Renal pelvis (tissue), 1 donor: ENCODE measurements at regions not wholly inside any gene's neighbourhood (a gene's known extent, or its start where the extent isn't known, plus 50 kb on each side); places are given as distances from the start of the nearest gene placed in this dataset.

Source experiments
- DNase-seq: peaks from one replicate; pipeline ENCODE4 v3.0.0-alpha.2; 2013

DNA sequence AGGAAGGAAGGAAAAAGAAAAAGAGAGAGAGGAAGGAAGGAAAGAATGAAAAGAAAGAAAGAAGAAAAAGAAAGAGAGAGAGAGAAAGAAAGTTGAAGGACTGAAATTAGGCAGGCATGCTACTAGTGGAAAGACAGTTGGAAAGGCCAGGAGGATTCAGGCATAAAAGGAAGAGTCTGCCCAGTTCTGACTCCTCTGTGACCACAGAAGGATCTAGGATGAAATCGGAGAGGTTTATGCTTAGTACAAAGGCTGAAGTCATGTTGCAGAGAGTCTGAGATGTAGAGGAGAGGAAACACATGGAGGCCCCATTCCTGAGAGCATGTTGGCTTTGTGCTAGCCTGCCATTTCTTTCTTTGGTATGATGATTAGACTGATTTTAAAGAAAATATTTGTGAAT is 246.5 kb upstream of the ARGLU1 start:
- DNase-seq = no peak

DNA sequence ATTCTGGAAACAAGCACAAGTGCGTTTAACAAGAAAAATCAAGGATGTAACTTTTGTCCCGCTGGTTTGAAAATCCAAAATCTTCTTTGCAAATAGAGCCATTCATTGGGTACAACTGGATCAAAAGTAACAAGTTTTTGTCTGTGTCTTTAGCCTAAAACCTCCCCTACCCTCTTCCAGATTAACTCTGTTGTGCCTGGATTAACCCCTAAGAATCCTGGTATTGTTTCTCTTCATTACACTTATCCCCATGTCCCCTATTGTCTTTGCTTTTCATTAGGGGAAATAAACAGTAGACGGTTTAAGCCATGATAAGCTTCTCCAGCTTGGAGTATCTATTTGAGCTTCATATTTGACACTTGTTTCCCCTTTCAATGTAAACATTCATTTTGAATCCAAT is 242.1 kb upstream of the ARGLU1 start:
- no peak for DNase-seq

DNA sequence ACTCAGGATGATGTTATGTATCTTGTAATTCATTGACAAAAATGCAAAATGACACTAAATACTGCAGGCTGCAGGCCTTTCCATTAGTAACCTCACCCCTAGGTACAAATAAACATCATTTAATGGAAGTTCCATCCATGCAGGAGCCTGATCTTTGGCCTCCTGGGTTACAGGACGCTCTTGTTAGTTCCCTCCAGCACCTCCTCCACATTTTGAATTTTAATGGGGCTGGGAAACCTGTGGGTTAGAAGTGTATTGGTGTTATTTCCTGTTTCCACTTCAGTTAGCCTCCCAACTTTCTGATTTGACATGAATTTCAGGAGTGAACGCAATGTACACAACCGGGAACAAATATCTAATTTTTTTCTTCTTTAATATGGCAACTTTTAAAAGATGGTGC is 237.1 kb upstream of the ARGLU1 start:
- DNase-seq = no peak

DNA sequence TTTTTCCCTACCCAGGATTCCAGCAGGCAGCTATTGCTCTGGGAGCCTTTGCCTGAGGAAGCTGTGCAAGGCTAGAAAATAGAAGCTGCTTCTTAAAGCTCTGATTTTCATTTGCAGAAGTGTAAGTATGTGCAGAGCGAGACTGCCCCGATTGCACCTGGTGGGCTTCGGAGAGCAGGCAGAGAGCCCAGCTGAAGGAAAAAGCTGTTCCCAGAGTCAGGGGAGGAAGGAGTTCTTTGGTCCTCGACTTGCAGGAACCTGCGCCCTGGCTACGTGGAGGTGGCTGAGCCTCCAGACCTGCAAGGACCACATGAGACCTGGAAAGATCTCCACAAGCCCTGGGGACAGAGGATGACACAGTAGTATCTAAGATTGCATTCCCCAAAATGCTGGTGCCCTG is 235.0 kb upstream of the ARGLU1 start:
- DNase-seq = no peak

DNA sequence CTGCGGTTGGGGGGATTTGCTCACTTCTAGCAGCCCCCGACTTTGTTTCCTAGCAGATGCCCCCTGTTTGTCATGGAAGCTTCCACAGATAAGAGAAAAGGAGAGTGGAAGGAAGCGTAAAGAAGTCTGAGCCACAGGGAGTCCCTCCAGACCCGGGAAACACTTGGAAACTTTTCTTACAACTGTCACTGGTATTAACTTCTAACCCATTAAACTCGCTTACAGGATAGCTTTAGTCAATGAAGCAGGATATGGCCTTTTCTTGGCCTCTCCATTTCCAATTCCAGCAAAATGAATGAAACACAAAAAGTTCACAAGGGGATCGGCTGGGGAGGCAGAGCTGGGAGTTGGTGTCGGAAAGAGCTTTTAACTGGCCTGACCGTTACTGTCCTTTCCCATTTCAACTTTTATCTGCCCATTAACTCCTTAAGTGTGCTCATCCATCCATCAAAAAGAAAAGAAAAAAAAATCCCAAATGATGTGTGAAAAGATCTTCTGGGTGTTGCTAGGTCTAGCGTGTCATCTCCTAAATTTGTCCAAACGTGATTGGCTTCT is 231.9 kb upstream of the ARGLU1 start:
- DNase-seq = no peak

DNA sequence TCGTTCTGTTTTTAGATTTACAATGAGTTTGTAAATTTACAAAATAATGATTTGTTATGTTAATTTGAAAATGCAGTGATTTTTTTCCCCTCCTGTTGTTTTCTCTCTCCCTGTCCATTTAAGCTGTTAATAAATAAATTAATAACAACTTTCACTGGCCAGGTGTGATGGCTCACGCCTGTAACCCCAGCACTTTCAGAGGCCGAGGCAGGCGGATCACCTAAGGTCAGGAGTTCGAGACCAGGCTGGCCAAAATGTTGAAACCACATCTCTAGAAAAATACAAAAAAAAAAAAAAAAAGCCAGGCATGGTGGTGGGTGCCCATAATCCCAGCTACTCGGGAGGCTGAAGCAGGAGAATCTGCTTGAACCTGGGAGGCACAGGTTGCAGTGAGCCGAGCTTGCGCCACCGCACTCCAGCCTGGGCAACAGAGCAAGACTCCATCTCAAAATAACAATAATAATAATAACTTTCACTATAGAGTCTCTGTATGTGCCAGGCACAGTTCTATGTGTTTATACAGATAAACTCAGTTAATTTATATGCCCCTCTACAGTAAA is 229.2 kb upstream of the ARGLU1 start:
- DNase-seq = no peak

DNA sequence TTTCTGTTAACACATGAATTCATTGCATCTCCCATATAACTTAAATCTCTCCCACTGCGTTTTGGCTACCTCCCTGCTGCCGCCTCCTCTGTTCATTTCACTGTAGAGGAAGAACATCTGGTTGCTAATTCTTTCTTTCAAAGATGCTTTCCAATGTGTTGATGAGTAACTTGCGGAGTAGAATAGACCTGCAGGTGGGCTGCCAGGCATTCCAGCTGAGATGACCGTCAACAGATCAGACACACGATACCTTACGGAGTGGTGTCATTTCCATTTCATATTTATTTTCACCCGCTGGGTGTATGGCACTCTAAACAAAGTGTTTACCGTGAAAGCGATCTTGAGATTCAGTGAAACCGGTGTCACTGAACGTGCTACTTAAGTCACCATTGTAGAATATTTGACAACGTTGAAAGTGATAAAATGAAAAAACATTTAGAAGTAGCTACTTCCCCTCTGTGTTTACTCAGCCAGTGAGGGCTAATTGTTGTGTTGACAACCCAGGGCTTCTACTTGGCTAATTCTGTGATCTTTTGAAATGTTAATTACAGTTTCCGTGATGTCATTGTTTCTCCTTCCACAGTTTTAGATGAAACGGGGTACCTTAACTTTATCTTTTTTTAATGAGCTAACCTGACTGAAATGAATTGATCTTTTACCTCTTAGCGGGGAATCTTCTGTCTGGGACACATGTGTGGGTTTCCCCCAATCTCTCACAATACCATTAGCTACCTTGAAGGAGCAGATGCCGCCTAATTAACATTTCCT is 228.5 kb upstream of the ARGLU1 start:
- no peak for DNase-seq

DNA sequence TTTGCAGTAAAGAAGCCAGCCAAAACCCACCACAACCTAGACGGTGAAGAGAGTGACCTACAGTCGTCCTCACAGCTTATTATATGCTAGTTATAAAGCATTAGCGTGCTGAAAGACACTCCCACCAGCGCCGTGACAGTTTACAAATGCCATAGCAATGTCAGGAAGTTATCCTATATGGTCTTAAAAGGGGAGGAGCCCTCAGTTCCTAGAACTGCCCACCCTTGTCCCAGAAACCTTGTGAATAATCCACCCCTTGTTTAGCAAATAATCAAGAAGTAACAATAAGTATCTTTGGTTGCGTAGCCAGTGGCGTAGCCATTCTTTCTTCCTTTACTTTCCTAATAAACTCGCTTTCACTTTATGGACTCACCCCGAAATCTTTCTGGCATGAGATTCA is 227.9 kb upstream of the ARGLU1 start:
- DNase-seq = no peak

DNA sequence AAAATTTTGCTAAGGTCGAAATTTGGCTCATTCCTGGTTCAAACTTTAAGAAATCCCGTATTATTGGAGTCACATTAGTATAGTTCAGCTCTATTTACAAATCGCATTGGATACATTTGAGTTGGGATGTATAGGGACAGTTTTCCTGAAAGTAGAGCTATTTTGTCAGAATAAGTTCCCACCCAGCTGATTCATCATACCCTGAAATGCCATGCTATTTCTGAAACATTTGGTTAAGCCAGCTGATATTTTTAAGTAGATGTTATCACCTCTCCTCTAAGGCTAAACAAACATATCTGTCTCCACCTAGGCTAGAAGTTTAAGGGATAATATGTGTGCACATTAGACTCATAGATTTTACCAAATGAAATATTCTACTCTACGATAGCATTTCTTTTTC is 226.2 kb upstream of the ARGLU1 start:
- no peak for DNase-seq

DNA sequence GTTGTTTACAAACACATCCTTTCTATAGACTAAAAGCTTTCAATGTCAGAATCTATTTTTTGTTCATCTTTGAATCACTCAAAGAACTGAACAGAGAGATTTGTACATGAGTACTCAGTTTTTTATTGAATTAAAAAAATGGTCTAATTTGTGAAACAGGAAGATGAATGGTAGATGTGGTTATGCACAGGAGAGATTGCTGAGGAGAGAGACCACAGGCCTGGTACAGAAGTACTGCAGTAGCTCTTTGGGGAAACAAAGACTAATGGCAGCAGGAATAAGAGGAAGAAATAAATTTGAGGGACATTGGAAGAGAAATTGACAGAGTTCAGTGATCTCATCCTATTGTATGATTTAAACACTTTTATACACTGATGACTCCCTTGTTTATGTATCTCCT is 222.0 kb upstream of the ARGLU1 start:
- no peak for DNase-seq

DNA sequence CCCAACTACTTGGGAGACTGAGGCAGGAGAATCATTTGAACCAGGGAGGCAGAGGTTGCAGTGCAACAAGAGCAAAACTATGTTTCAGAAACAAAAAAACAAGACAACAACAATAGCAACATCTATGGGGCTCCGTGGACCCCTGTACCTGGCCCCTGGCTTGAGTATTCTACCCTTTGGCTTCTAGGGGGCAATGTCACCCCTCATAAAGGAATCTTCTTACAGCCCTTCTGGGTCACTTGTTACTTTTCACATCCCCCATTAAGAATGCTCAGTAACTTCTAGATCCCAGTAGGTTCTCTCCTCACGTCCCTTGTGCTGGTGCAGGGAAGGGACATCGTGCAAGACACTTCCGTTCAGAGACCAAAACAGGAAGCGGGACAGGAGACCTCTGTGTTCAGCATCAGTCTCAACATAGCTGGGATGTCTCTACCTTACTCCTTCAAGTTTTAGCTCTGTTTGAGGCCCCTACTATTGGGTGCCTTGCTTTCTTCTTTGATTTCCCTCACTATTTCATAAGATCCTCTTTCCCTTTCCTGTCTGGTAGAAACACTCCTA is 218.1 kb upstream of the ARGLU1 start:
- DNase-seq = no peak

DNA sequence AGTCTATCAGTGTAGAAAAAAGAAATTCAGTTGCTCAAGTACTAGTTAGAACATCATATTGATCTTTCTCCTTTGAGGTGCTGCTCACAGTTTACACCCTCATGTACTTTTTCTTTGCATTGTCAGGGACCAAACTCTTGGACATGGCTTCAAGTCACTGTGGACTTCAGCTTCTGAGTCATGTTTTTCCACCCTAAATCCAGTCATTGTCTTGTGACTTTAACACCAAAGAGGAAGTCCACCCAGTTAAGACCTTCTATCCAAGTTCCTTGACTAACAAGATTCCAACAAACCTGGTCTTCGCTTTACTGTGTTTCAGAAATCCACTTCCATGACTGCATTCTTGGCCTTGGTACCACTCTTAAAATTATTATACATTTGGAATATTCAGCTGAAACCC is 206.7 kb upstream of the ARGLU1 start:
- no peak for DNase-seq

DNA sequence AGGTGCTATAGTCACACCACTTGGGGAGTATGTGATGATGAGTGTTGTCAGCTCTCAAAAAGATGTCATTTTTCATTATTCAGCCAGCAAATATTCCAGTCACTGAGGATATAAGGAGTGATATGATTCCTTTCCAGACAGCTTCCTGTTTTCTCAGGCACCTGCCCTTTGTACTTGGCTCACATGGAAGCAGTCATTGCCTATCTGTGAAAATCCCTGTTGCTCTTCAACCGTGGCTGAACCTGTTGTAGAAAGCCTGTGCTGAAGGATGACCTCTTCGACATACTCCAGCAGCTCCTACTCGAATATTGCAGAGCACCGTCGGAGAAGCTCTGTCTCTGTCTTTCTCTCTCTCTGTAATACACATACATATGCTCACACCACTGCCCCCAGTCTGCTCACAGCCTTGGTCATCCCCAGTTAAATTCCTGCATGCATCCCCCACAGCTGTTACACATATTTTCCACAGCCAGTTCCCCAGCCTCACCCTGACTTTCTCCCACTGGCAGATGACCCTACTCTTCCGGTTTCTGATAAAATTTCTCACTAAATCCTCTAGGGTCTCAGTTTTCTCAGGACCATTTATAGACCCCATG is 204.2 kb upstream of the ARGLU1 start:
- DNase-seq = no peak

DNA sequence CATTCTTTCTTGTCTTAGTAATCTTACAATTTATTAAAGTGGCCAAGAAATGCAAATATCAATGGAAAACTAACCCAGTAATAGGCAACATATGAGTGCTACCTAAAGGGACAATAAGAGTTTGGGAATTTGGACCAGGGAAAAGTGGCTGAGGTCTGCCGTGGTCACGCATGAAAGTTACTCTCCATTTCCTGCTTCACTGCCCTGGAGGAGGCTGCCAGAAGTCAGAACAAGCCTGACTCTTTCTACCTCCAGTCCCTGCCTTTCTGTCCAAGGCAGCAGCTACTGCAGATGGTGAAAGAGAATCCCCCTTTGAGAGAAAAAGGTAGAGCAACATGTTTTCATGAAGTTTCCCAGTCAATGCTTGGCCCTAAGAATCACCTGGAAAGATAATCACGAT is 201.1 kb upstream of the ARGLU1 start:
- no peak for DNase-seq

DNA sequence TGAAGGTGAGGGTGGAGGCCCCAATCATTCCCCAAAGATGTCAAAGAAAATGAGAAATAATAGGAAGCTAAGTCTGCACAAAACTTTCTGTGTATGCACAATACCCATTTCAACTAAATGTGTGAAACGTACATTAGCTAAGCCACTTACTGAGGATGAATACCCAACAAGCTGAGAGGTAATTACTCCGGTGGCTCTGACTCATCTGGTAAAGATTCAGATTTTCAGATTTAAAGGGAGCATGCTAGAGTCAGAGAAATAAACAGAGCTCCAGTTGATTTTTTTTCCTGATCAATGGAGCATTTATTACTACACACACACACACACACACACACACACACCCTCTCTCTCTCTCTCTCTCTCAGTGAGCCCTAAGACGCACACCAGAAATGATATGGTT is 194.8 kb upstream of the ARGLU1 start:
- DNase-seq = no peak

DNA sequence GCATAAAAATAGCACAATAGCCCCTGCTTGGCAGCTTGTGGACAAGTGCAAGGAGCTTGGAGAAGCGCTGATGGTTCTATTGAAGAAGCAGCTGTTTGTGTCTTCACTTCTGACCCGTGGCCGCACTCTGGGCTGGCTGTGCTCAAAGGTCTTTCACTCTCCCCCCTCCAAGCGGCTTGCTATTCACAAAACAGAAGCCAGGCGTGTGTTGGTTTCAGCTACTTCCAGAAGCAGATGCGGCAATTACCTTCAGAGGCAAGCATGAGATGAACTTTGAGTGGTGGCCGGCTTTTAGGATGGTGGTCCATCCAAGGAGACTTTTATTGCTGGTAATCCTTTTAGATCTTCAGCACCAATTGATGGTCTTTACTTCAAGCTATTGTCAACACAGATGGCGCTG is 188.5 kb upstream of the ARGLU1 start:
- no peak for DNase-seq

DNA sequence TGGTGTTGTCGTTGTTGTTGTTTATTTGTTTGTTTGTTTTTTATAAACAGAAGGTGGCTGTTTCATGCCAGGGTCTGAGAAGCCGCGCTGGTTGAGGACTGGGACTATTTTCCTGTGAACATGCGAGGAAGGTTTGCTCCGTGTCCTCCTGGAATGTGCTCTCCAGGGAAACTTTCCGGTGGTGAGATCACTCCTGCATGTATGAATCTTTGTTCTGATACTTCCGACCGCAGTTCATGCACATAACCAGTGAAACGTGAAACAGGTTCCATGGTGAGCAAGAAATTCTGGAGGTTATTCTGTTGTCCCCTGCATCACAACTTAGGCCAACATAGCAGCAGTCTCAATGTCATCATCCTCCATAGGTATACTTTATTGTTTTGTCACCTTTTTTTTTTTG is 187.6 kb upstream of the ARGLU1 start:
- DNase-seq = no peak

DNA sequence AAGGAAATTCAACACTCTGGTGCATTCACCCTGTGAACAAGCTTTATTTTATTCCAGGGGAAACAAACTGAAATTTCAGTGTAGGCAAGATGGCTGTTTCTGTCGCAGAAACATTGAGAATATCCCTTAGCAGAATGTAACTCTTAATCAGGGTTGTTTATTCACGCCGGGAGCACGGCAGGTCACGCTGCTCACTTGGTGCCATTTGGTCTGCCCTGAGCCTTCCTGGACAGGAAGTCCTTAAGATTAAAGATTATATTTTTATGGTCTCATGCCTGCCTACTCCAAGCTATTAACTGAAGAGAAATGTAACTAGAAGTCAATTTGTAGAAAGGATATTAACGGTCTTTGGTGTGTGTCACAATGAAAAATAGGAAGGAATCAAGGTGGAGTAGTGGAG is 185.3 kb upstream of the ARGLU1 start:
- no peak for DNase-seq

DNA sequence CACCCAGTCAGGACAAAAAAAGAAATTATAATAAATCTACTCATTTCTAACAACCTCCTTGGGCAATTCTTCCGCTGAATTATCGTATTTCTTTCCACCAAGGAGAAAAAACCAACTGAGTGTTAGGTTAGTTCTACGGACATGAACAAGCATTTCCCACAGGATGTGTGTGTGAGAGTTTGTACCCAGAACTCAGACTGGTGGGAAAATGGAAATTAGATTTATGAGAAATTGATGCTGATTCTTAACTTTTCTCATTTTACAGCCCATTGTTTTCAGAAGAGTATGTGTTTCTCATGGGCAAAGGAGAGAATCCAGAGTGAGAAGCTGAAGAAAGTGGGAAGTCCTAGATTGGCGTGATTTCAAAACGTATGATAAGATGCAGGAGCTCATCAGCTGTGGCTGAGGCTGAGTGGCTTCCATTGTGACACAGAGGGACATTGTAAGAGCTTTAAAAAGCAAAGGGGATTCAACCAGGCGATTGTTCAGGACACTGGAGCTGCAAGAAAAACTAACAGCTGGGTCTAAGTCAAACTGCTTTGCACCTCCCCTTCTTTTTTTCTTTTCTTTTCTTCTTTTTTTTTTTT is 184.7 kb upstream of the ARGLU1 start:
- no peak for DNase-seq

DNA sequence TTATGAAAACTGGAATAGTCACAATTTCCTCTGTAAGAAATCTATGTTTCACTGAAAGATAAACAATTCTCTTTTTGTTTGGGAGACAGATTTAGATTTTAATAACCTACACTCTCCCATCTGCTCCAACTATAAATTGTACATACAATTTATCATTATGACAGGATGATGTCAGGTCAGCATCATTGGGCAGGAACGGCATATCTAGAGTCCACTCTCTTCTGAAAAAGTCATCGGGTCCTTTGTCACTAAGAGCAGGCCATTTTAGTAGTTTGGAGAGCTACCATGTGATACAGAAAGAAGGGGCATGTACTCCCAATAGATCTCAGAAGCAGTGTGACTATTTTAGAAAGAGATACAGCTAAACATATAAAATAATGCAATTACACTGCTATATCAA is 180.8 kb upstream of the ARGLU1 start:
- DNase-seq = no peak

DNA sequence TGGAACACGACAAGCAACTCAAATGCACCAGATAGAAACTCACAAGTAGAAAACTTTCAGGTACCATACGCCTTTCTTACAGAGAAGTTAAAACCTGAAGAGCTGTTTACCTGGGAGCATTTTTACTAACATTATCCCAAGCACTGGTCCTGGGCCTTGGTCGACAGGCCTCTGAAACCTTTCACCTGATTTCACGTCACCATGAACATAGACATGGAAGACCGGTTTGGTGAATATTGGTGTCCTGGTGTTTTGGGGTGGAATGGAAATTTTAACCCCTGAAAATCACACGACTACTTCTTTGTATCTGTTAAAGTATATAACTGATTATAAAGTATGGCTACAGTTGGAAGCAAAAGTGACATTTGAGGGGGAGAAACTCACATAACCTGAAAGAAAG is 176.6 kb upstream of the ARGLU1 start:
- no peak for DNase-seq

DNA sequence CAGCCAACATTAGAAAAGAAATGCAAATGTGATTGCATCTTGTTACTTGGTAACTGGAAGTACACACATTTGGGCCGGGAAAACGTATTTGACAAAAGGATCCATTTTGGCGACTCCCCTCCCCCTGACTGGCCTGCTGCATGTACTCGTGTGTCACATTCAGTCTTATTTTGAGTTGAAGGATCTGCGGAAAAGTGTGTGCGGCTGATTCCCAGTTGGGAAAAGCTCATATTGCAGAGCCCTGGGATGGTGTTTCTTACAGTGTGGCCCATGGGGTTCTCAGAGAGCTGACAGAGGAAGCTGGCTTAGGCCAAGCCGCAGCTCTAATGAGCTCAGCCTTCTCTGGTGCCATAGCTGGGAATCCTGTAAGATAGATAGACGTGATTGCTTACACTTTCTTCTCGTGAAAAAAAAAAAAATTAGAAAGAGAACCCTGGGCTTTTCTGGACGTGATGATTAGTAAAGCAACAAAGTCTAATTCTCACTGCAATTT is 170.3 kb upstream of the ARGLU1 start:
- DNase-seq = no peak

DNA sequence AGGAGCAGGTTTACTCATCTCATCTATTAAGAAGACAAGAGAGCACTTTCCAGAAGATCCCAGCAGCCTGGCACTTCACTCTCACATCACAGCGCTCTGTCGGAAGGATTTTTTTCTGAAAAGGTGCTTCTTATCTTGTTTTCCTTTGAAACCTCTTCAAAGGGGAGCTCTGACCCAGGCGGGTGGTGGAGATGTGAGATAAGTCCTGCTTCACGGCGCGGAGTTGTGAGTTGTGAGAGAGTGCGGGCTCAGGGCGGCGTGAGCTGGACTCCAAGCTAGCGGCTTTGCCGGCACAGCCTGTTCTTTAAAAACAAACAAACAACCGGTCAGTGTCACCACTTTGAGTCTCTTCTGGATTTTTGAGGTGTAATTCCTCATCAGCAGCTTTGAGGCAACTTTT is 169.0 kb upstream of the ARGLU1 start:
- no peak for DNase-seq
